Tibial nerve (tissue), 4 donors: ENCODE measurements at regions not wholly inside any gene's neighbourhood (a gene's known extent, or its start where the extent isn't known, plus 50 kb on each side); places are given as distances from the start of the nearest gene placed in this dataset.

Source experiments
- CTCF ChIP-seq, 5 experiments: fragments of 200-600 bp in 3 of 5; fragments of 450-650 bp in 2 of 5; sonication (generic) in 3 of 5; IDR thresholded peaks; one replicate each; pipeline ENCODE4 v1.5.1; 2016 to 2019; ENCODE audit warnings: antibody characterized with exemption in 5 of 5, mild to moderate bottlenecking in 3 of 5, moderate library complexity in 2 of 5
- EP300 ChIP-seq, 2 donors: sonication (generic); formaldehyde crosslinking; IDR thresholded peaks; one replicate each; pipeline ENCODE4 v1.6.1; 2017; ENCODE audit warnings: antibody characterized with exemption in 2 of 2, mild to moderate bottlenecking in 1 of 2
- POLR2A ChIP-seq, 2 donors: fragments of 450-650 bp; IDR thresholded peaks; one replicate each; pipeline ENCODE4 v1.6.1; 2017; ENCODE audit warnings: antibody characterized with exemption in 2 of 2, mild to moderate bottlenecking in 2 of 2, moderate library complexity in 2 of 2

GRCh38 chr4:81290813-81291212 lies 75.8 kb upstream of the PRKG2 start:
- TF ChIP-seq CTCF (IDR thresholded peaks at IDR 0.05) (no peak), POLR2A (IDR thresholded peaks at IDR 0.05) (no peak), EP300 (IDR thresholded peaks at IDR 0.05) (no peak)
